Endothelial cell of umbilical vein (primary cell): ENCODE measurements at regions not wholly inside any gene's neighbourhood (a gene's known extent, or its start where the extent isn't known, plus 50 kb on each side); places are given as distances from the start of the nearest gene placed in this dataset.

Experiments
- BruUV-seq: library from RNA; stranded (reverse); fragments of 400-500 nt; replicated peaks from 2 replicates; lab custom pipeline; 2021; lab: Mats Ljungman, UMichigan
- CTCF ChIA-PET: fragments of 300-600, 350-600 bp; sonication (Branson Sonifier 250); formaldehyde crosslinking; loops from one replicate; lab custom pipeline; 2021; ENCODE audit warnings: antibody characterized with exemption, inconsistent platforms; lab: Charles Lee
- POLR2A ChIA-PET: fragments of 300-600, 350-600 bp; sonication (Branson Sonifier 250); formaldehyde crosslinking; loops from one replicate; lab custom pipeline; 2021; ENCODE audit warnings: antibody characterized with exemption, inconsistent platforms; lab: Charles Lee
- DNase-seq: peaks from one replicate; pipeline ENCODE4 v3.0.0-alpha.2; 2011; ENCODE audit warnings: low read depth, low spot score
- FAIRE-seq: peaks from 2 replicates; lab custom pipeline; 2011; peaks lifted over from hg19 to GRCh38; lab: Jason Lieb, UNC
- H2AFZ ChIP-seq: 2 replicates; pipeline ENCODE4 v1.6.0; 2012; ENCODE audit warnings: low read depth, low read length, control low read depth, inconsistent platforms
- H3K27ac ChIP-seq: 2 replicates; pipeline ENCODE4 v1.5.1; 2011; ENCODE audit warnings: low read depth, mild to moderate bottlenecking, control low read depth, low read length, moderate library complexity; ENCODE audit not compliant: insufficient read depth
- H3K27me3 ChIP-seq, 2 experiments: 2 replicates each; pipeline versions ENCODE4 v1.6.0 to v1.6.1; 2011; ENCODE audit warnings: low read length in 2 of 2, mixed read lengths in 1 of 2; ENCODE audit not compliant: control insufficient read depth in 2 of 2, insufficient read depth in 2 of 2
- H3K36me3 ChIP-seq, 2 experiments: 2 replicates in 1 of 2; 3 replicates in 1 of 2; pipeline ENCODE4 v1.5.1; 2011; ENCODE audit warnings: low read length in 2 of 2, mild to moderate bottlenecking in 1 of 2, moderate library complexity in 1 of 2; ENCODE audit not compliant: control insufficient read depth in 2 of 2, insufficient read depth in 2 of 2; ENCODE audit errors: extremely low read depth in 1 of 2
- H3K4me1 ChIP-seq: 3 replicates; pipeline ENCODE4 v1.5.1; 2011; ENCODE audit warnings: mild to moderate bottlenecking, low read length; ENCODE audit not compliant: control insufficient read depth, insufficient read depth; ENCODE audit errors: extremely low read depth
- H3K4me2 ChIP-seq: 2 replicates; pipeline ENCODE4 v1.6.1; 2011; ENCODE audit warnings: low read length, control low read depth, mixed read lengths; ENCODE audit not compliant: insufficient read depth
- H3K4me3 ChIP-seq, 3 experiments: fragments of 200-600 bp in 1 of 3; sonication (generic), shearing (Covaris generic) in 1 of 3; replicated peaks in 1 of 3; 2 replicates each; pipeline ENCODE4 v1.5.1; 2011 to 2016; ENCODE audit warnings: control low read depth in 3 of 3, low read length in 3 of 3, mild to moderate bottlenecking in 2 of 3, inconsistent platforms in 1 of 3, low read depth in 1 of 3, moderate library complexity in 1 of 3; ENCODE audit not compliant: insufficient read depth in 1 of 3
- H3K79me2 ChIP-seq: 2 replicates; pipeline ENCODE4 v1.6.0; 2012; ENCODE audit warnings: low read length, inconsistent platforms; ENCODE audit not compliant: control insufficient read depth, insufficient read depth
- H3K9ac ChIP-seq: replicated peaks from 2 replicates; pipeline ENCODE3; 2011; ENCODE audit warnings: low read length, control low read depth; ENCODE audit not compliant: insufficient read depth; ENCODE audit errors: extremely low read depth
- H3K9me1 ChIP-seq: replicated peaks from 3 replicates; pipeline ENCODE4 v1.6.0; 2011; ENCODE audit warnings: mild to moderate bottlenecking, low read length; ENCODE audit not compliant: control insufficient read depth, insufficient read depth; ENCODE audit errors: extremely low read depth
- H3K9me3 ChIP-seq: replicated peaks from 2 replicates; pipeline ENCODE4 v1.5.1; 2012; ENCODE audit warnings: low read length, inconsistent platforms; ENCODE audit not compliant: control insufficient read depth, insufficient read depth
- H4K20me1 ChIP-seq: replicated peaks from 2 replicates; pipeline ENCODE3; 2011; ENCODE audit warnings: mild to moderate bottlenecking, low read length; ENCODE audit not compliant: control insufficient read depth, insufficient read depth; ENCODE audit errors: extremely low read depth
- CTCF ChIP-seq, 2 donors: IDR thresholded peaks; 1 replicate in 1 of 2; 2 replicates in 1 of 2; pipeline ENCODE4 v1.5.1; 2011; ENCODE audit warnings: low read length in 2 of 2, mild to moderate bottlenecking in 2 of 2, moderate library complexity in 2 of 2, control low read depth in 1 of 2, inconsistent platforms in 1 of 2, low read depth in 1 of 2; ENCODE audit not compliant: insufficient read depth in 1 of 2; ENCODE audit errors: extremely low read depth in 1 of 2
- EZH2 ChIP-seq: IDR thresholded peaks from 2 replicates; pipeline ENCODE4 v1.6.1; 2012; ENCODE audit warnings: borderline replicate concordance, low read depth, mild to moderate bottlenecking, moderate library complexity, low read length, inconsistent platforms; ENCODE audit not compliant: severe bottlenecking
- FOS ChIP-seq: IDR thresholded peaks from 2 replicates; pipeline ENCODE4 v1.6.1; 2011; ENCODE audit warnings: mild to moderate bottlenecking, low read length, moderate library complexity, borderline replicate concordance; ENCODE audit not compliant: insufficient read depth
- GATA2 ChIP-seq: IDR thresholded peaks from 2 replicates; pipeline ENCODE4 v1.7.0; 2011; ENCODE audit warnings: low read depth, mild to moderate bottlenecking, moderate library complexity, mixed read lengths, low read length; ENCODE audit not compliant: insufficient read length, insufficient read depth
- JUN ChIP-seq: IDR thresholded peaks from 2 replicates; pipeline ENCODE4 v1.6.1; 2011; ENCODE audit warnings: borderline replicate concordance, low read depth; ENCODE audit not compliant: insufficient read length, insufficient read depth
- MAX ChIP-seq: IDR thresholded peaks from 2 replicates; pipeline ENCODE4 v1.6.1; 2011; ENCODE audit not compliant: insufficient read depth, insufficient read length
- MYC ChIP-seq: IDR thresholded peaks from one replicate; pipeline ENCODE4 v1.6.1; 2011; ENCODE audit warnings: mild to moderate bottlenecking, low read depth, low read length
- POLR2A ChIP-seq: IDR thresholded peaks from 2 replicates; pipeline ENCODE4 v1.6.1; 2012; ENCODE audit warnings: low read depth, mild to moderate bottlenecking, control low read depth, low read length
- POLR2AphosphoS5 ChIP-seq: IDR thresholded peaks from 2 replicates; pipeline ENCODE4 v1.6.1; 2012; ENCODE audit warnings: low read depth, mild to moderate bottlenecking, control low read depth, low read length, moderate library complexity; ENCODE audit not compliant: insufficient read depth
- dilution Hi-C: fragments of 300-500 bp; cut with MboI; formaldehyde crosslinking; loops from one replicate; pipeline ENCODE4 v1.15.0; 2019; ENCODE audit warnings: low sequenced_read_pairs; ENCODE audit not compliant: extremely low pct_ligation_motif_present
- intact Hi-C: fragments of 100-400 bp; cut with micrococcal nuclease; formaldehyde crosslinking; loops from one replicate; pipeline ENCODE4 v1.10.0; 2022

GRCh38 chr7:114190387-114190786 is 224.2 kb upstream of the FOXP2 start:
- no TSS peak for BruUV-seq
- no peak for DNase-seq
- FAIRE-seq, result no peak
- Histone ChIP-seq H3K36me3 (no peaks in the 10 kb centered on the region), H3K27ac (no peak overlapping the region), H3K9me3 (no peaks in the 10 kb centered on the region), H3K4me1 (no peaks in the 10 kb centered on the region), H3K4me3 (no peak overlapping the region), H3K4me2 (no peak overlapping the region), H3K27me3 (peaks cover 0 to 2% of the 10 kb centered on the region in 2 experiments), H3K9ac (no peak overlapping the region), H3K79me2 (no peaks in the 10 kb centered on the region), H4K20me1 (no peaks in the 10 kb centered on the region), H3K9me1 (no peaks in the 10 kb centered on the region), H2AFZ (no peak overlapping the region)
- TF ChIP-seq FOS (no peak), POLR2A (no peak), GATA2 (no peak), JUN (no peak)
- dilution Hi-C loops (no loop called here), intact Hi-C loops (no loop called here)
- POLR2A ChIA-PET, result no interaction called here
- CTCF ChIA-PET, result no interaction called here

- TF ChIP-seq MYC (no peak), JUN (no peak), POLR2AphosphoS5 (no peak), MAX (no peak), POLR2A (no peak), EZH2 (no peak), CTCF (IDR thresholded peaks at IDR 0.05; ENCODE audit: extremely low read depth in 1 of 2, insufficient read depth in 1 of 2, low read depth in 1 of 2, low read length in 2 of 2) (no peak), GATA2 (no peak), FOS (no peak)
- H3K79me2 ChIP-seq, result no peaks in the 10 kb centered on the region
- no peak overlapping the region for H3K9ac ChIP-seq
- dilution Hi-C loops (no loop called here), intact Hi-C loops (no loop called here)
- no peaks in the 10 kb centered on the region for H3K27me3 ChIP-seq
- H3K4me2 ChIP-seq, result no peak overlapping the region
- H4K20me1 ChIP-seq, result no peaks in the 10 kb centered on the region
- ChIA-PET POLR2A (no interaction called here), CTCF (no interaction called here)
- no peaks in the 10 kb centered on the region for H3K36me3 ChIP-seq
- H3K9me3 ChIP-seq, result no peaks in the 10 kb centered on the region
- H3K27ac ChIP-seq, result no peak overlapping the region
- no peaks in the 10 kb centered on the region for H3K9me1 ChIP-seq
- DNase-seq (no peak), FAIRE-seq (no peak)
- H3K4me1 ChIP-seq, result no peaks in the 10 kb centered on the region
- no TSS peak for BruUV-seq
- H3K4me3 ChIP-seq, result no peak overlapping the region
- H2AFZ ChIP-seq, result no peak overlapping the region
These were observed 231.1 kb upstream of the FOXP2 start for GRCh38 chr7:114183311-114184088.
